ENCODE measurements at regions not wholly inside any gene's neighbourhood (a gene's known extent, or its start where the extent isn't known, plus 50 kb on each side); places are given as distances from the start of the nearest gene placed in this dataset.

- TF ChIP-seq CTCF (IDR thresholded peaks at IDR 0.05; ENCODE audit: low read depth, low read length) (no peak), POLR2A (IDR thresholded peaks at IDR 0.05; ENCODE audit: extremely low read depth, insufficient read length) (no peak)
Observed at GRCh38 chr11:19565639-19566038, 147.0 kb upstream of the NAV2 start.

Data from NB4 (cell line).